ENCODE measurements at regions not wholly inside any gene's neighbourhood (a gene's known extent, or its start where the extent isn't known, plus 50 kb on each side); places are given as distances from the start of the nearest gene placed in this dataset.
"Not testable (repeated sequence)": the region's sequence is repeated elsewhere in the genome, so short reads cannot be mapped to it uniquely, and the experiment has no call there.

DNA sequence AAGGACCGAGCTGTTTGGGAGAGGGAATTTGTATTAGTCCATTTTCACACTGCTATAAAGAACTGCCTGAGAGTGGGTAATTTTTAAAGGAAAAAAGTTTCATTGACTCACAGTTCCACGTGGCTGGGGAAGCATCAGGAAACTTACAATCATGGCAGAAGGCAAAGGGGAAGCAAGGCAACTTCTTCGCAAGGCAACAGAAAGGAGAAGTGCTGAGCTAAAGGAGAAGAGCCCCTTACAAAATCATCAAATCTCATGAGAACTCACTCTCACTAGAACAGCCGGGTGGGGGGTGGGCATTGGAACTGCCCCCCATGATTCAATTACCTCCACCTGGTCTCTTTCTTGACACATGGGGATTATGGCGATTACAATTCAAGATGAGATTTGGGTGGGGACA lies 121.8 kb upstream of the SLC13A1 start:
- H3K9me1 ChIP-seq (ENCODE audit: control insufficient read depth, insufficient read depth, low read length); H3K79me2 ChIP-seq (ENCODE audit: control insufficient read depth, insufficient read depth, low read length); CTCF ChIA-PET (ENCODE audit: low intra/inter-chr PET ratio); H3K27ac ChIP-seq (ENCODE audit: extremely low read depth, low read depth, low read length); in situ Hi-C loops (cut with MboI); H2AFZ ChIP-seq (ENCODE audit: low read depth, low read length); H3K9ac ChIP-seq (ENCODE audit: insufficient read depth in 1 of 2, low read depth in 2 of 2, low read length in 2 of 2); H3K27me3 ChIP-seq (ENCODE audit: control insufficient read depth in 2 of 2, insufficient read depth in 2 of 2, low read length in 2 of 2); DNase-seq (ENCODE audit: extremely low read depth in 1 of 4, low spot score in 3 of 4); H3K9me3 ChIP-seq (replicated peaks; ENCODE audit: control insufficient read depth, insufficient read depth, low read depth, low read length); ATAC-seq; FAIRE-seq; BruUV-seq (replicated peaks); H3K4me3 ChIP-seq; H3K4me2 ChIP-seq (ENCODE audit: insufficient read depth, low read length); H4K20me1 ChIP-seq (replicated peaks; ENCODE audit: control insufficient read depth, insufficient read depth, low read length); H3K36me3 ChIP-seq (ENCODE audit: control insufficient read depth, insufficient read depth, low read length); H3K4me1 ChIP-seq (replicated peaks in 1 of 2; ENCODE audit: control insufficient read depth in 2 of 2, insufficient read depth in 2 of 2, low read length in 2 of 2): not testable (repeated sequence)
- POLR2A ChIA-PET: interaction anchor here (0.6 kb wide), 1 partner anchor 116 kb away, joined by 3 read pairs; no protein-coding TSS in a partner anchor
- 1% methylated on average over 5 of the region's 5 CpGs for WGBS (ENCODE audit: insufficient coverage, low coverage, missing lambda C conversion rate)
- intact Hi-C loops (cut with micrococcal nuclease): loop anchor here (5.0 kb wide), 1 partner anchor 36 kb away; no protein-coding TSS in a partner anchor

DNA sequence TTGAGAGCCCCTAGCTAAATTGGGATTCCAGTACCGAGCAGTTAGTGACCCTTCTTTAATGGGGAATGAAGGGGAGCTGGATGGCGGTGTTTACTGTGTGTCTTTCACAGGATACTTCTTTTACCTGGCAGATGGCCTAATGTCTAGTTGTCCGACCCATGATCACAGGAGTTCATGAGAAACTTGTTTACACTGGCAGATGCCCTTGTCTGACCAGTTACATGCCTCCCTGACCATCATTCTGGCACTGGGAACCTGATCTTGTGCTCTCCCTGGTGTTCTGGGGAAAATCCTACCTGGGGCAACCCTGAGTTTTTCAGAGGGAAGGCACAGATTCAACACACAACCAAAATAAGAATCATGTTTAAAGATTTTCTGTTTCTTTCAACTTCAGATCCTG lies 120.1 kb upstream of the SLC13A1 start:
- H3K9me1 ChIP-seq (ENCODE audit: control insufficient read depth, insufficient read depth, low read length): no peaks in the 10 kb centered on the region
- no TSS peak for BruUV-seq (replicated peaks)
- H3K4me2 ChIP-seq (ENCODE audit: insufficient read depth, low read length): no peak overlapping the region
- H3K9ac ChIP-seq (ENCODE audit: insufficient read depth in 1 of 2, low read depth in 2 of 2, low read length in 2 of 2): no peak overlapping the region
- no peak overlapping the region for H3K4me3 ChIP-seq
- ChIA-PET CTCF (ENCODE audit: low intra/inter-chr PET ratio) (no interaction called here), POLR2A (no interaction called here)
- ATAC-seq (no peak), DNase-seq (ENCODE audit: extremely low read depth in 1 of 4, low spot score in 3 of 4) (no peak), FAIRE-seq (no peak)
- H2AFZ ChIP-seq (ENCODE audit: low read depth, low read length): no peak overlapping the region
- H3K27me3 ChIP-seq (ENCODE audit: control insufficient read depth in 2 of 2, insufficient read depth in 2 of 2, low read length in 2 of 2): no peaks in the 10 kb centered on the region
- intact Hi-C loops (cut with micrococcal nuclease): loop anchor here (5.0 kb wide), 1 partner anchor 37 kb away; no protein-coding TSS in a partner anchor
- no peaks in the 10 kb centered on the region for H3K36me3 ChIP-seq (ENCODE audit: control insufficient read depth, insufficient read depth, low read length)
- WGBS (ENCODE audit: insufficient coverage, low coverage, missing lambda C conversion rate): 1% methylated on average over 3 of the region's 3 CpGs
- no peaks in the 10 kb centered on the region; the same call in 1 of the 2 replicates for H3K9me3 ChIP-seq (replicated peaks; ENCODE audit: control insufficient read depth, insufficient read depth, low read depth, low read length)
- no peak overlapping the region for H3K27ac ChIP-seq (ENCODE audit: extremely low read depth, low read depth, low read length)
- no peaks in the 10 kb centered on the region for H4K20me1 ChIP-seq (replicated peaks; ENCODE audit: control insufficient read depth, insufficient read depth, low read length)
- in situ Hi-C loops (cut with MboI): no loop called here
- no peaks in the 10 kb centered on the region for H3K79me2 ChIP-seq (ENCODE audit: control insufficient read depth, insufficient read depth, low read length)
- no peaks in the 10 kb centered on the region for H3K4me1 ChIP-seq (replicated peaks in 1 of 2; ENCODE audit: control insufficient read depth in 2 of 2, insufficient read depth in 2 of 2, low read length in 2 of 2)
- TF ChIP-seq, protein P1, sequence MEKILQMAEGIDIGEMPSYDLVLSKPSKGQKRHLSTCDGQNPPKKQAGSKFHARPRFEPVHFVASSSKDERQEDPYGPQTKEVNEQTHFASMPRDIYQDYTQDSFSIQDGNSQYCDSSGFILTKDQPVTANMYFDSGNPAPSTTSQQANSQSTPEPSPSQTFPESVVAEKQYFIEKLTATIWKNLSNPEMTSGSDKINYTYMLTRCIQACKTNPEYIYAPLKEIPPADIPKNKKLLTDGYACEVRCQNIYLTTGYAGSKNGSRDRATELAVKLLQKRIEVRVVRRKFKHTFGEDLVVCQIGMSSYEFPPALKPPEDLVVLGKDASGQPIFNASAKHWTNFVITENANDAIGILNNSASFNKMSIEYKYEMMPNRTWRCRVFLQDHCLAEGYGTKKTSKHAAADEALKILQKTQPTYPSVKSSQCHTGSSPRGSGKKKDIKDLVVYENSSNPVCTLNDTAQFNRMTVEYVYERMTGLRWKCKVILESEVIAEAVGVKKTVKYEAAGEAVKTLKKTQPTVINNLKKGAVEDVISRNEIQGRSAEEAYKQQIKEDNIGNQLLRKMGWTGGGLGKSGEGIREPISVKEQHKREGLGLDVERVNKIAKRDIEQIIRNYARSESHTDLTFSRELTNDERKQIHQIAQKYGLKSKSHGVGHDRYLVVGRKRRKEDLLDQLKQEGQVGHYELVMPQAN (IDR thresholded peaks at IDR 0.05; ENCODE audit: borderline replicate concordance): no peak
- TF ChIP-seq EWSR1 (IDR thresholded peaks at IDR 0.05; ENCODE audit: borderline replicate concordance, low read depth, partially characterized antibody): no peak
- TF ChIP-seq, protein P2, sequence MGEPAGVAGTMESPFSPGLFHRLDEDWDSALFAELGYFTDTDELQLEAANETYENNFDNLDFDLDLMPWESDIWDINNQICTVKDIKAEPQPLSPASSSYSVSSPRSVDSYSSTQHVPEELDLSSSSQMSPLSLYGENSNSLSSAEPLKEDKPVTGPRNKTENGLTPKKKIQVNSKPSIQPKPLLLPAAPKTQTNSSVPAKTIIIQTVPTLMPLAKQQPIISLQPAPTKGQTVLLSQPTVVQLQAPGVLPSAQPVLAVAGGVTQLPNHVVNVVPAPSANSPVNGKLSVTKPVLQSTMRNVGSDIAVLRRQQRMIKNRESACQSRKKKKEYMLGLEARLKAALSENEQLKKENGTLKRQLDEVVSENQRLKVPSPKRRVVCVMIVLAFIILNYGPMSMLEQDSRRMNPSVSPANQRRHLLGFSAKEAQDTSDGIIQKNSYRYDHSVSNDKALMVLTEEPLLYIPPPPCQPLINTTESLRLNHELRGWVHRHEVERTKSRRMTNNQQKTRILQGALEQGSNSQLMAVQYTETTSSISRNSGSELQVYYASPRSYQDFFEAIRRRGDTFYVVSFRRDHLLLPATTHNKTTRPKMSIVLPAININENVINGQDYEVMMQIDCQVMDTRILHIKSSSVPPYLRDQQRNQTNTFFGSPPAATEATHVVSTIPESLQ (CRISPR knock-in tag; IDR thresholded peaks at IDR 0.05): no peak
- no peak for TF ChIP-seq ATF7 (IDR thresholded peaks at IDR 0.05)
- no peak for TF ChIP-seq WHSC1 (IDR thresholded peaks at IDR 0.05; ENCODE audit: low read length)
- no peak for TF ChIP-seq BDP1 (IDR thresholded peaks at IDR 0.05; ENCODE audit: insufficient read depth, insufficient read length)
- TF ChIP-seq ILF3 (IDR thresholded peaks at IDR 0.05; ENCODE audit: borderline replicate concordance): no peak
- TF ChIP-seq CC2D1A (IDR thresholded peaks at IDR 0.05): no peak
- TF ChIP-seq THRAP3 (IDR thresholded peaks at IDR 0.05; ENCODE audit: borderline replicate concordance): no peak
- no peak for TF ChIP-seq MIER1 (IDR thresholded peaks at IDR 0.05; ENCODE audit: low read depth)
